ENCODE measurements at regions not wholly inside any gene's neighbourhood (a gene's known extent, or its start where the extent isn't known, plus 50 kb on each side); places are given as distances from the start of the nearest gene placed in this dataset.

- TF ChIP-seq, protein P1, sequence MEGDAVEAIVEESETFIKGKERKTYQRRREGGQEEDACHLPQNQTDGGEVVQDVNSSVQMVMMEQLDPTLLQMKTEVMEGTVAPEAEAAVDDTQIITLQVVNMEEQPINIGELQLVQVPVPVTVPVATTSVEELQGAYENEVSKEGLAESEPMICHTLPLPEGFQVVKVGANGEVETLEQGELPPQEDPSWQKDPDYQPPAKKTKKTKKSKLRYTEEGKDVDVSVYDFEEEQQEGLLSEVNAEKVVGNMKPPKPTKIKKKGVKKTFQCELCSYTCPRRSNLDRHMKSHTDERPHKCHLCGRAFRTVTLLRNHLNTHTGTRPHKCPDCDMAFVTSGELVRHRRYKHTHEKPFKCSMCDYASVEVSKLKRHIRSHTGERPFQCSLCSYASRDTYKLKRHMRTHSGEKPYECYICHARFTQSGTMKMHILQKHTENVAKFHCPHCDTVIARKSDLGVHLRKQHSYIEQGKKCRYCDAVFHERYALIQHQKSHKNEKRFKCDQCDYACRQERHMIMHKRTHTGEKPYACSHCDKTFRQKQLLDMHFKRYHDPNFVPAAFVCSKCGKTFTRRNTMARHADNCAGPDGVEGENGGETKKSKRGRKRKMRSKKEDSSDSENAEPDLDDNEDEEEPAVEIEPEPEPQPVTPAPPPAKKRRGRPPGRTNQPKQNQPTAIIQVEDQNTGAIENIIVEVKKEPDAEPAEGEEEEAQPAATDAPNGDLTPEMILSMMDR (IDR thresholded peaks at IDR 0.05), result no peak
- TF ChIP-seq EZH2 (IDR thresholded peaks at IDR 0.05; ENCODE audit: borderline replicate concordance, insufficient read depth, low read depth, low read length, poor library complexity, severe bottlenecking), result no peak
Observed at GRCh38 chr10:62538606-62539005, 164.4 kb downstream of the ZNF365 start.
